Hepatocyte (in vitro differentiated cells): ENCODE measurements at regions not wholly inside any gene's neighbourhood (a gene's known extent, or its start where the extent isn't known, plus 50 kb on each side); places are given as distances from the start of the nearest gene placed in this dataset.
"Not testable (repeated sequence)": the region's sequence is repeated elsewhere in the genome, so short reads cannot be mapped to it uniquely, and the experiment has no call there.

Experiments
- DNase-seq: peaks from one replicate; pipeline ENCODE4 v3.0.0-alpha.2; 2016; ENCODE audit warnings: low spot score
- H2AFZ ChIP-seq: fragments of 200-600 bp; sonication (generic); 2 replicates; pipeline ENCODE4 v1.6.0; 2016; ENCODE audit warnings: antibody characterized with exemption, mild to moderate bottlenecking
- H3K27ac ChIP-seq: fragments of 200-600 bp; sonication (generic); 2 replicates; pipeline ENCODE4 v1.5.1; 2016; ENCODE audit warnings: mild to moderate bottlenecking
- H3K27me3 ChIP-seq: fragments of 200-600 bp; sonication (generic); 2 replicates; pipeline ENCODE4 v1.6.1; 2016
- H3K36me3 ChIP-seq: fragments of 200-600 bp; sonication (generic); replicated peaks from 2 replicates; pipeline ENCODE4 v1.5.1; 2016; ENCODE audit warnings: low read depth; ENCODE audit not compliant: insufficient read depth
- H3K4me1 ChIP-seq: fragments of 200-600 bp; sonication (generic); 2 replicates; pipeline ENCODE4 v1.5.1; 2016; ENCODE audit warnings: mild to moderate bottlenecking, moderate library complexity; ENCODE audit not compliant: insufficient read depth
- H3K4me2 ChIP-seq: fragments of 200-600 bp; sonication (generic); 2 replicates; pipeline ENCODE4 v1.6.0; 2016
- H3K4me3 ChIP-seq: fragments of 200-600 bp; sonication (generic); 2 replicates; pipeline ENCODE4 v1.5.1; 2016; ENCODE audit warnings: mild to moderate bottlenecking
- H3K79me2 ChIP-seq: fragments of 200-600 bp; sonication (generic); 2 replicates; pipeline ENCODE4 v1.6.0; 2017; ENCODE audit warnings: mild to moderate bottlenecking
- H3K9me2 ChIP-seq: fragments of 200-600 bp; sonication (generic); replicated peaks from 2 replicates; pipeline ENCODE4 v1.6.0; 2017; ENCODE audit warnings: mild to moderate bottlenecking; ENCODE audit not compliant: insufficient read depth
- H3K9me3 ChIP-seq: fragments of 200-600 bp; sonication (generic); 2 replicates; pipeline ENCODE4 v1.5.1; 2016; ENCODE audit warnings: low read depth, mild to moderate bottlenecking
- H4K20me1 ChIP-seq: fragments of 200-600 bp; sonication (generic); 2 replicates; pipeline ENCODE4 v1.6.0; 2016; ENCODE audit warnings: mild to moderate bottlenecking; ENCODE audit not compliant: insufficient read depth, poor library complexity, severe bottlenecking
- EZH2 ChIP-seq: fragments of 200-600 bp; sonication (generic); IDR thresholded peaks from 2 replicates; pipeline ENCODE4 v1.6.1; 2016; ENCODE audit warnings: antibody characterized with exemption, mild to moderate bottlenecking, borderline replicate concordance
- EZH2phosphoT487 ChIP-seq: fragments of 200-600 bp; sonication (generic); IDR thresholded peaks from one replicate; pipeline ENCODE4 v1.6.1; 2018; ENCODE audit warnings: antibody characterized with exemption, mild to moderate bottlenecking, low read depth, moderate library complexity; ENCODE audit not compliant: unreplicated experiment, severe bottlenecking
- WGBS: methylation state at CpG from one replicate; pipeline ENCODE4 v1.1.6; 2016; ENCODE audit warnings: low lambda C conversion rate; ENCODE audit errors: missing lambda C conversion rate; 5-methylcytosine and 5-hydroxymethylcytosine counted together
- TF ChIP-seq, protein P1 (sequence below): fragments of 200-600 bp; sonication (generic); IDR thresholded peaks from 2 replicates; pipeline ENCODE4 v1.5.1; 2016; ENCODE audit warnings: antibody characterized with exemption, mild to moderate bottlenecking; ENCODE audit not compliant: poor library complexity

DNA sequence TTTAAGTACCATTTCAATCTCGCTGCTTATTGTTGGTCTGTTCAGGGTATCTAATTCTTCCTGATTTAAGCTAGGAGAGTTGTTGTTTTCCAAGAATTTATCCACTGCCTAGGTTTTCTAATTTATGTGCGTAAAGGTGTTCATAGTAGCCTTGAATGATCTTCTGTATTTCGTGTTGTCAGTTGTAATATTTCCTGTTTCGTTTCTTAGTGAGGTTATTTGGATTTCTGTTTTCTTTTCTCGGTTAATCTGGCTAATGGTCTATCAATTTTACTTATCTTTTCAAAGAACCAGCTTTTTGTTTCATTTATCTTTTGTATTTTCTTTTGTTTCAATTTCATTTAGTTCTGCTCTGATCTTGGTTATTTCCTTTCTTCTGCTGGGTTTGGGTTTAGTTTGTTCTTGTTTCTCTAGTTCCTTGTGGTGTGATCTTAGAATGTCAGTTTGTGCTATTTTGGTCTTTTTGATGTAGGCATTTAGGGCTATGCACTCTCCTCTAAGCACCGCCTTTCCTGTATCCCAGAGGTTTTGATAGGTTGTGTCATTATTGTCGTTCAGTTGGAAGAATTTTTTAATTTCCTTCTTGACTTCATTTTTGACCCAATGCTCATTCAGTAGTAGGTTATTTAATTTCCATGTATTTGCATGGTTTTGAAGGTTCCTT lies 92.5 kb upstream of the CSRP2 start:
- WGBS: 90% methylated on average over 7 of the region's 7 CpGs
- H3K4me3 ChIP-seq, H3K27ac ChIP-seq, H2AFZ ChIP-seq, H3K79me2 ChIP-seq, H3K36me3 ChIP-seq, H3K9me3 ChIP-seq, H3K27me3 ChIP-seq, H4K20me1 ChIP-seq, H3K9me2 ChIP-seq, DNase-seq, H3K4me2 ChIP-seq, H3K4me1 ChIP-seq: not testable (repeated sequence)

DNA sequence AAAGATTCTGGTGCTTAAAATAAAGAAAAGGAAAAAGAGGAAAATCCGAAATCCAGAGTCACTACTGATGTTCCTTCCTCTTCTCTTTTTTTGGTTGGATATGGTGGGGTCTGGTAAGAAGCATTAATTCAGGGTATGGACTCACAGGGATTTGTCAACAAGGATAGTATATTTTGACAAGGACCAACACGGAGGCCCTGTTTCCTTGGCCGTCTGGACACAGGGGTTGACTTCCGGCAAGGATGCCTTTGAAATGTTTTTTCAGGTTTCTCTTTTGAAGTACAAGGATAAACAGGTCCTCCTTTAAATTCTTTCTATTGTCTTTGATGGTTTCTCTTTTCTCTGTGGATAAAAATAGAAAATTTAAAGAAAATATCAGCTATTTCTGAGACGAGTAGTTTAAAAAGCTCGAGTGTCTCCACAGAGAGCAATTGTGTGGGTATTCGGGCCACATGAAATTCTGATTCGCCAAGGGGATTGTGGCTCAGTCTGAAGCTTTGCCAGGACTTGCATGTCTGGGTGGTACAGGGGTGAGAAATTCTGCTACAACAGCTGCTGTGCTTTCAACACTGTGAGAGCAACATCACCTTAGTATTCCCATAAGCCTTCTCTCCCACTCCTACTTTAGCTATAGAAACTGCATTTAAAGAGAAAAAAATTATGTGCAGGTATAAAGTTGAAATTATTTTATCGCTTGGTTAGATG lies 88.5 kb upstream of the CSRP2 start:
- no peaks in the 10 kb centered on the region for H3K9me2 ChIP-seq
- no peak for DNase-seq
- no peaks in the 10 kb centered on the region for H3K4me1 ChIP-seq
- H3K9me3 ChIP-seq: no peaks in the 10 kb centered on the region
- H3K36me3 ChIP-seq: no peaks in the 10 kb centered on the region
- 77% methylated on average over 9 of the region's 9 CpGs for WGBS
- H3K4me2 ChIP-seq: no peak overlapping the region
- H3K4me3 ChIP-seq: no peak overlapping the region
- no peaks in the 10 kb centered on the region for H3K27me3 ChIP-seq
- no peaks in the 10 kb centered on the region for H4K20me1 ChIP-seq
- no peak overlapping the region for H3K27ac ChIP-seq
- no peaks in the 10 kb centered on the region for H3K79me2 ChIP-seq
- no peak for TF ChIP-seq EZH2phosphoT487
- TF ChIP-seq EZH2: no peak
- TF ChIP-seq, protein P1, sequence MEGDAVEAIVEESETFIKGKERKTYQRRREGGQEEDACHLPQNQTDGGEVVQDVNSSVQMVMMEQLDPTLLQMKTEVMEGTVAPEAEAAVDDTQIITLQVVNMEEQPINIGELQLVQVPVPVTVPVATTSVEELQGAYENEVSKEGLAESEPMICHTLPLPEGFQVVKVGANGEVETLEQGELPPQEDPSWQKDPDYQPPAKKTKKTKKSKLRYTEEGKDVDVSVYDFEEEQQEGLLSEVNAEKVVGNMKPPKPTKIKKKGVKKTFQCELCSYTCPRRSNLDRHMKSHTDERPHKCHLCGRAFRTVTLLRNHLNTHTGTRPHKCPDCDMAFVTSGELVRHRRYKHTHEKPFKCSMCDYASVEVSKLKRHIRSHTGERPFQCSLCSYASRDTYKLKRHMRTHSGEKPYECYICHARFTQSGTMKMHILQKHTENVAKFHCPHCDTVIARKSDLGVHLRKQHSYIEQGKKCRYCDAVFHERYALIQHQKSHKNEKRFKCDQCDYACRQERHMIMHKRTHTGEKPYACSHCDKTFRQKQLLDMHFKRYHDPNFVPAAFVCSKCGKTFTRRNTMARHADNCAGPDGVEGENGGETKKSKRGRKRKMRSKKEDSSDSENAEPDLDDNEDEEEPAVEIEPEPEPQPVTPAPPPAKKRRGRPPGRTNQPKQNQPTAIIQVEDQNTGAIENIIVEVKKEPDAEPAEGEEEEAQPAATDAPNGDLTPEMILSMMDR: no peak
- no peak overlapping the region for H2AFZ ChIP-seq

DNA sequence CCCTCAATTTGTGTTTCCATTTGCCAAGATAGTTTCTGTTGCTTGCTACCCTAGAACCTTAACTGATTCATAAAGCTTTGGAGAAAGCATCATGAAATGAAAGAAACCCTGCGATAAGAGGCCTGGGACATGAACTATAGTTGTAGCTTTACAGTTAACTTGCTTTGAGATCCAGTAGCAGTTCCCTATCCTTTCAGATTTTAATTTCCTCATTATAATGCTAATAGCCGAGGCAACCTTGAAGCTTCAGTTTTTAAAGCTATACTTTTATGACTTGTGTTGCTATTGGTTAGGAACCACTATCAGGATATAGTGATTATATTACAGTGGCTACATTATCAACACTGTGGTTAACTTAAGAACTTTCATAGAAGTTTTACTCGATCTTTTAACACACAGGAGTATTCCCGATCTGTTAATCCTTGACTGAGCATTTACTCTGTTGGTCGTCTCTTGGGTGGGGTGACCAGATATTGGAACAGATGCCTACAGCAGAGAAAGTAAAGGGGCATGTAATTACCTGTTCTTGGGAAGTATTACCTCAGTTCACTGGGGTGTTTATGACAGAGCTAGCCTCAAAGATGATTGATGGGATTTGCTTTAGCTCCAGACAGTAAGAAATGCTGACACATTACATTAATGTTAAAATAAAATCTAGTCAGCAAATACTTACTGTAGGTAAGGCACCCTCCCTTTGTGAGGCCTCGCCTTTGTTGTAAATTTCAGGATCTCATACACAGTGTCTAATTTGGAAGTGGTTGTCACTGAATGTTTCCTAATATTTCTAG lies 86.2 kb upstream of the CSRP2 start:
- no peak for DNase-seq
- H2AFZ ChIP-seq: no peak overlapping the region
- WGBS: 77% methylated on average over 6 of the region's 6 CpGs
- no peaks in the 10 kb centered on the region for H3K27me3 ChIP-seq
- no peaks in the 10 kb centered on the region for H4K20me1 ChIP-seq
- no peaks in the 10 kb centered on the region for H3K9me3 ChIP-seq
- H3K36me3 ChIP-seq: no peaks in the 10 kb centered on the region
- H3K27ac ChIP-seq: no peak overlapping the region
- H3K79me2 ChIP-seq: no peaks in the 10 kb centered on the region
- no peaks in the 10 kb centered on the region for H3K4me1 ChIP-seq
- no peak for TF ChIP-seq EZH2
- TF ChIP-seq, protein P1: no peak
- H3K4me3 ChIP-seq: no peak overlapping the region
- no peak overlapping the region for H3K4me2 ChIP-seq
- no peaks in the 10 kb centered on the region for H3K9me2 ChIP-seq

DNA sequence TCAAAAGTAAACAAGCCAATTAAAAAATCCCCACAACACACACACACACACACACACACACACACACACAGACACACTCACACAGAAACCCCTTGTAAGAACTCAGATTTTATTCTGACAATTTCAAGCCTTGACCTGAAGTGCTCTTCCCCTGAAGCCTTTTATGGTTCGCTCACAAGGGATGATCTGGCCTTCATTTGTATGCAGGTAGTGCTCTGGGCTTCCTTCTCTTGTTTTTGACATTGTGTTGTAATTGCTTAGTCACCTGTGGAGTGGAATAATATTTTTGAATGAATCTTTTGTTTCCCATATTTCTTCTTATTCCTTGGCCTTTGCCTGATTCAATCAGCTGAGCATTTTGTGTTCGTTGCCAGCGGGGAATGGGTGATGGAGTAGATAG lies 83.3 kb upstream of the CSRP2 start:
- 81% methylated on average over 3 of the region's 3 CpGs for WGBS
- no peak overlapping the region for H3K4me3 ChIP-seq

More for the DNA sequence above, 83.3 kb upstream of the CSRP2 start:
- Histone ChIP-seq H3K36me3 (no peaks in the 10 kb centered on the region), H3K4me2 (no peak overlapping the region), H3K4me1 (no peaks in the 10 kb centered on the region), H2AFZ (no peak overlapping the region), H4K20me1 (no peaks in the 10 kb centered on the region), H3K27ac (no peak overlapping the region), H3K9me3 (no peaks in the 10 kb centered on the region), H3K27me3 (no peaks in the 10 kb centered on the region), H3K79me2 (no peaks in the 10 kb centered on the region), H3K9me2 (no peaks in the 10 kb centered on the region)
- DNase-seq: no peak
- TF ChIP-seq EZH2 (no peak), EZH2phosphoT487 (no peak)
- TF ChIP-seq, protein P1: no peak
